ENCODE measurements at regions not wholly inside any gene's neighbourhood (a gene's known extent, or its start where the extent isn't known, plus 50 kb on each side); places are given as distances from the start of the nearest gene placed in this dataset.
A peak's percentile ranks its signal among the peaks of the same experiment; 100 is the strongest.
"Not testable (repeated sequence)": the region's sequence is repeated elsewhere in the genome, so short reads cannot be mapped to it uniquely, and the experiment has no call there.

DNA sequence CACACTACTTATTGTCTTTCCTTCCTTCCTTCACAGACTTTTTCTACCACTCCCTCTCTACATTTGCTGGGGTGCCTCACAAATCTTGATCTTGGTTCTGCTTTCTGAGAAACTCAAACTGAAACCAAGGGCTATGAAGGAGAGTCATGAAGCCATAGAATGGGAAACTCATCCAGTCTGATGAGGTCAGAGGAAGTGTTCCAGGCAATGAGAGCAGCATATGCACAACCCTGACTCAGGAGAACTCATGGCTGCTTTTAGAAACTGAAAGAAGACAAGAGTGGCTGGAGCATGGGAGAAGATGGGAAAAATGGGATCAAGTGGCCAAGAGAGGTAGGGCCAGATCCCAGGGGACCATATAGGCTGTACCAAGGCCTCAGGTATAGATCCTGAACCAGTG, 130.0 kb upstream of the TOX3 start:
- ATAC-seq: no peak
- TF ChIP-seq, protein P1, sequence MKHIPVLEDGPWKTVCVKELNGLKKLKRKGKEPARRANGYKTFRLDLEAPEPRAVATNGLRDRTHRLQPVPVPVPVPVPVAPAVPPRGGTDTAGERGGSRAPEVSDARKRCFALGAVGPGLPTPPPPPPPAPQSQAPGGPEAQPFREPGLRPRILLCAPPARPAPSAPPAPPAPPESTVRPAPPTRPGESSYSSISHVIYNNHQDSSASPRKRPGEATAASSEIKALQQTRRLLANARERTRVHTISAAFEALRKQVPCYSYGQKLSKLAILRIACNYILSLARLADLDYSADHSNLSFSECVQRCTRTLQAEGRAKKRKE (CRISPR knock-in tag; IDR thresholded peaks at IDR 0.05; ENCODE audit: low read depth): no peak
- TF ChIP-seq POLR2AphosphoS2 (conservative IDR thresholded peaks at IDR 0.05; ENCODE audit: low read length) (no peak), RFX5 (IDR thresholded peaks at IDR 0.05) (no peak), GATA3 (IDR thresholded peaks at IDR 0.05; ENCODE audit: borderline replicate concordance) (no peak), MAZ (IDR thresholded peaks at IDR 0.05; ENCODE audit: borderline replicate concordance, low read depth, low read length) (no peak), FOSB (CRISPR knock-in tag; IDR thresholded peaks at IDR 0.05) (no peak), RAD21 (conservative IDR thresholded peaks at IDR 0.05 in 1 of 2, IDR thresholded peaks at IDR 0.05 in 1 of 2) (no peak), KDM5A (IDR thresholded peaks at IDR 0.05) (no peak), HOXA7 (CRISPR knock-in tag; IDR thresholded peaks at IDR 0.05) (no peak), ZFP36 (IDR thresholded peaks at IDR 0.05; ENCODE audit: borderline replicate concordance, partially characterized antibody) (no peak), NR3C1 (IDR thresholded peaks at IDR 0.05) (no peak), JUN (IDR thresholded peaks at IDR 0.05) (no peak), SMC3 (IDR thresholded peaks at IDR 0.05) (no peak), EP300 (IDR thresholded peaks at IDR 0.05) (no peak), POLR2A (IDR thresholded peaks at IDR 0.05; ENCODE audit: low read length) (no peak), RCOR1 (IDR thresholded peaks at IDR 0.05; ENCODE audit: low read depth, low read length) (no peak), PHF8 (IDR thresholded peaks at IDR 0.05; ENCODE audit: borderline replicate concordance, low read depth) (no peak), ZC3H11A (IDR thresholded peaks at IDR 0.05) (no peak)
- TF ChIP-seq, protein P2, sequence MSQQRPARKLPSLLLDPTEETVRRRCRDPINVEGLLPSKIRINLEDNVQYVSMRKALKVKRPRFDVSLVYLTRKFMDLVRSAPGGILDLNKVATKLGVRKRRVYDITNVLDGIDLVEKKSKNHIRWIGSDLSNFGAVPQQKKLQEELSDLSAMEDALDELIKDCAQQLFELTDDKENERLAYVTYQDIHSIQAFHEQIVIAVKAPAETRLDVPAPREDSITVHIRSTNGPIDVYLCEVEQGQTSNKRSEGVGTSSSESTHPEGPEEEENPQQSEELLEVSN (IDR thresholded peaks at IDR 0.05; ENCODE audit: borderline replicate concordance, low read depth): no peak
- TF ChIP-seq, protein P3, sequence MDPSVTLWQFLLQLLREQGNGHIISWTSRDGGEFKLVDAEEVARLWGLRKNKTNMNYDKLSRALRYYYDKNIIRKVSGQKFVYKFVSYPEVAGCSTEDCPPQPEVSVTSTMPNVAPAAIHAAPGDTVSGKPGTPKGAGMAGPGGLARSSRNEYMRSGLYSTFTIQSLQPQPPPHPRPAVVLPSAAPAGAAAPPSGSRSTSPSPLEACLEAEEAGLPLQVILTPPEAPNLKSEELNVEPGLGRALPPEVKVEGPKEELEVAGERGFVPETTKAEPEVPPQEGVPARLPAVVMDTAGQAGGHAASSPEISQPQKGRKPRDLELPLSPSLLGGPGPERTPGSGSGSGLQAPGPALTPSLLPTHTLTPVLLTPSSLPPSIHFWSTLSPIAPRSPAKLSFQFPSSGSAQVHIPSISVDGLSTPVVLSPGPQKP (IDR thresholded peaks at IDR 0.05; ENCODE audit: low read depth, low read length): no peak
- DNase-seq (ENCODE audit: low read depth in 1 of 2, low spot score in 1 of 2): no peak
- no peaks in the 10 kb centered on the region for H3K4me1 ChIP-seq
- H3K4me3 ChIP-seq: no peak overlapping the region
- H3K9me3 ChIP-seq: no peaks in the 10 kb centered on the region
- no peak overlapping the region for H3K27ac ChIP-seq
- POLR2A ChIA-PET: no interaction called here
- H3K4me2 ChIP-seq: no peak overlapping the region
- CTCF ChIA-PET: no interaction called here
- no peak for FAIRE-seq

DNA sequence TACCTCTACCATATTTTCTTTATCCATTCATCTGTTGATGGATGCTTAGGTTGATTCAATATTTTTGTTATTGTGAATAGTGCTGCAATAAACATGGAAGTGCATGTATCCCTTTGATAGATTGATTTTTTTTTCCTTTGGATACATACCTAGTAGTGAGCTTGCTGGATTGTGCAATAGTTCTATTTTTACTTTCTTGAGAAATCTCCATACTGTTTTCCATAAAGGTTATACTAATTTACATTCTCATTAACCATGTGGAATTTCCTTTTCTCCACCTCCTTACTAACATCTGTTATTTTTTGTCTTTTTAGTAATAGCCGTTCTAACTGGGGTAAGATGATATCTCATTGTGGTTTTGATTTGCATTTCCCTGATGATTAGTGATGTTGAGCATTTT, 124.6 kb upstream of the TOX3 start:
- Histone ChIP-seq H3K4me1 (no peaks in the 10 kb centered on the region), H3K27ac (no peak overlapping the region), H3K4me2 (no peak overlapping the region), H3K9me3 (no peaks in the 10 kb centered on the region), H3K4me3 (no peak overlapping the region)
- 38% methylated on average over 1 of the region's 1 CpG for WGBS (ENCODE audit: missing lambda C conversion rate)
- POLR2A ChIA-PET: no interaction called here
- no peak for DNase-seq (ENCODE audit: low read depth in 1 of 2, low spot score in 1 of 2)
- TF ChIP-seq HDAC2 (IDR thresholded peaks at IDR 0.05) (no peak), HOXB13 (CRISPR knock-in tag; IDR thresholded peaks at IDR 0.05; ENCODE audit: low read depth) (no peak), CEBPB (IDR thresholded peaks at IDR 0.05) (peak in 1 of 2 experiments; percentile 31; a peak in 2 of 4 replicates)
- CTCF ChIA-PET: no interaction called here
- FAIRE-seq: no peak
- no peak for ATAC-seq

DNA sequence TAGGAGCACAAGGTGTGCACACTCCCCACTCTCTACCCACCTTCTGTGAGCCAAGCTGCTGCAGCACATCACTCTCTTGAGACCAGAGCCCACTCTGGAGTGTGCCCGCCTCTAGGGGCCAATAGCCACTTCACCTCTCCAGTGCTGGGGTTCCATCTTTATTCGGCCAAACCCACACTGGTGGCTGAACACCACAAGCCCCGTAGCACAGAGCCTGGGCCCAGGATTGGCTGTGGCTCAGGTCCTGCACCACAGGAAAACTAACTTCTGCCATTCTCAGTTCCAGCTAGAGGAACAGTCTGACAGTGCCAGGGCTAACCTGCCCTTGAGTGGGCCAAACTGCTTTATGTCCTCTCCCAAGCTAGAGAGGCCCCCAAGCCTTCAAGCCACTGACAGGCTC, 111.0 kb upstream of the TOX3 start:
- WGBS (ENCODE audit: missing lambda C conversion rate): 31% methylated on average over 3 of the region's 3 CpGs

DNA sequence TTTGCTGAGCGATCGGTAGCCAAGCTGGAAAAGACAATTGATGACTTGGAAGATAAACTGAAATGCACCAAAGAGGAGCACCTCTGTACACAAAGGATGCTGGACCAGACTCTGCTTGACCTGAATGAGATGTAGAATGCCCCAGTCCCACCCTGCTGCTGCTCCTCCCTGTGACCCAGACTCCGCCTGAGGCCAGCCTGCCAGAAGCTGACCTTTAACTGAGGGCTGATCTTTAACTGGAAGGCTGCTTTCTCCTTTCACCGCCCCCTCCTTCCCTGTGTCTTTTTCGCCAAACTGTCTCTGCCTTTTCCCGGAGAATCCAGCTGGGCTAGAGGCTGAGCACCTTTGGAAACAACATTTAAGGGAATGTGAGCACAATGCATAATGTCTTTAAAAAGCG, 109.0 kb upstream of the TOX3 start:
- H3K27ac ChIP-seq; DNase-seq (ENCODE audit: low read depth in 1 of 2, low spot score in 1 of 2); ATAC-seq; CTCF ChIA-PET; H3K4me2 ChIP-seq; H3K4me1 ChIP-seq; H3K4me3 ChIP-seq; H3K9me3 ChIP-seq; FAIRE-seq; POLR2A ChIA-PET: not testable (repeated sequence)
- 42% methylated on average over 7 of the region's 7 CpGs for WGBS (ENCODE audit: missing lambda C conversion rate)

More for the DNA sequence above, 111.0 kb upstream of the TOX3 start:
- TF ChIP-seq, protein P2 (IDR thresholded peaks at IDR 0.05; ENCODE audit: borderline replicate concordance, low read depth): no peak
- no peak for TF ChIP-seq SMC3 (IDR thresholded peaks at IDR 0.05)
- TF ChIP-seq, protein P4, sequence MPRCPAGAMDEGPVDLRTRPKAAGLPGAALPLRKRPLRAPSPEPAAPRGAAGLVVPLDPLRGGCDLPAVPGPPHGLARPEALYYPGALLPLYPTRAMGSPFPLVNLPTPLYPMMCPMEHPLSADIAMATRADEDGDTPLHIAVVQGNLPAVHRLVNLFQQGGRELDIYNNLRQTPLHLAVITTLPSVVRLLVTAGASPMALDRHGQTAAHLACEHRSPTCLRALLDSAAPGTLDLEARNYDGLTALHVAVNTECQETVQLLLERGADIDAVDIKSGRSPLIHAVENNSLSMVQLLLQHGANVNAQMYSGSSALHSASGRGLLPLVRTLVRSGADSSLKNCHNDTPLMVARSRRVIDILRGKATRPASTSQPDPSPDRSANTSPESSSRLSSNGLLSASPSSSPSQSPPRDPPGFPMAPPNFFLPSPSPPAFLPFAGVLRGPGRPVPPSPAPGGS (IDR thresholded peaks at IDR 0.05): no peak
- TF ChIP-seq, protein P5, sequence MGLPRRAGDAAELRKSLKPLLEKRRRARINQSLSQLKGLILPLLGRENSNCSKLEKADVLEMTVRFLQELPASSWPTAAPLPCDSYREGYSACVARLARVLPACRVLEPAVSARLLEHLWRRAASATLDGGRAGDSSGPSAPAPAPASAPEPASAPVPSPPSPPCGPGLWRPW (IDR thresholded peaks at IDR 0.05): no peak
- TF ChIP-seq KDM5A (IDR thresholded peaks at IDR 0.05): no peak
- no peak for TF ChIP-seq ZFP36 (IDR thresholded peaks at IDR 0.05; ENCODE audit: borderline replicate concordance, partially characterized antibody)
- TF ChIP-seq ZSCAN20 (CRISPR knock-in tag; IDR thresholded peaks at IDR 0.05): no peak
- FAIRE-seq: no peak
- no peak for ATAC-seq
- H3K4me1 ChIP-seq: no peaks in the 10 kb centered on the region
- no peak overlapping the region for H3K27ac ChIP-seq
- H3K4me3 ChIP-seq: no peak overlapping the region
- CTCF ChIA-PET: no interaction called here
- H3K4me2 ChIP-seq: no peak overlapping the region
- DNase-seq (ENCODE audit: low read depth in 1 of 2, low spot score in 1 of 2): no peak
- no peaks in the 10 kb centered on the region for H3K9me3 ChIP-seq
- POLR2A ChIA-PET: no interaction called here

DNA sequence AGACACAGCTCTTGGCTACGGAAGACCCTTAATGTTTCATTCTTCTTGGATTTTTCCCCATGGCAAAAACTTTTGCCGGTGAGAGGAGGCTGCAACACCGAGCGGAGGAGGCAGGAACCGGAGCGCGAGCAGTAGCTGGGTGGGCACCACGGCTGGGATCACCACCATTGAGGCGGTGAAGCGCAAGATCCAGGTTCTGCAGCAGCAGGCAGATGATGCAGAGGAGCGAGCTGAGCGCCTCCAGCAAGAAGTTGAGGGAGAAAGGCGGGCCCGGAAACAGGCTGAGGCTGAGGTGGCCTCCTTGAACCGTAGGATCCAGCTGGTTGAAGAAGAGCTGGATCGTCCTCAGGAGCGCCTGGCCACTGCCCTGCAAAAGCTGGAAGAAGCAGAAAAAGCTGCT, 108.2 kb upstream of the TOX3 start:
- not testable (repeated sequence) for FAIRE-seq

More for the DNA sequence above, 108.2 kb upstream of the TOX3 start:
- ATAC-seq; H3K4me2 ChIP-seq; H3K4me1 ChIP-seq; DNase-seq (ENCODE audit: low read depth in 1 of 2, low spot score in 1 of 2); POLR2A ChIA-PET; H3K9me3 ChIP-seq; H3K27ac ChIP-seq; H3K4me3 ChIP-seq: not testable (repeated sequence)
- CTCF ChIA-PET: interaction anchor here (0.5 kb wide), 1 partner anchor 1711 kb away, joined by 3 read pairs; no protein-coding TSS in a partner anchor
- 61% methylated on average over 13 of the region's 17 CpGs for WGBS (ENCODE audit: missing lambda C conversion rate)

Data from A549 (cell line).